NCI-H345 (cell line): ENCODE measurements at regions not wholly inside any gene's neighbourhood (a gene's known extent, or its start where the extent isn't known, plus 50 kb on each side); places are given as distances from the start of the nearest gene placed in this dataset.
A peak's percentile ranks its signal among the peaks of the same experiment; 100 is the strongest.
"Not testable (repeated sequence)": the region's sequence is repeated elsewhere in the genome, so short reads cannot be mapped to it uniquely, and the experiment has no call there.

ENCODE experiments used
- DNase-seq: peaks from one replicate; lab custom pipeline; 2025; lab: John Stamatoyannopoulos, UW

- DNase-seq, result no peak
Measured at GRCh38 chr7:149682038-149682437, 91.3 kb downstream of the ZNF467 start.

DNA sequence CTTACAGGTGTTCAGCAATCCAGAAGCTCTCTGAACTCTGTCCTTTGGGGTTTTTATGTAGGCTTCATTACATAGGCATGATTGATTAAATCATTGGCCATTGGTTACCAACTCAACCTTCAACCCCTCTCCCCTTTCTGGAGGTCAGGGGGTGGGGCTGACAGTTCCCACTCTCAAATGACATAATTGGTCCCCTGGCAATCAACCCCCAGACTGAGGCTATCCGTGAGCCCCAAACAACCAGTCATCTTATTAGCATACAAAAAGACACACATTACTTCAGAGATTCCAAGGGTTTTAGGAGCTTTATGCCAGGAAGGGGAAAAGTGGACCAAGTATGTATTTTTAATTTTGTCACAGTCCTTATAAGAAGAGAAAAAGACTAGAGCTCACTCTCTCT, 92.1 kb downstream of the ZNF467 start:
- no peak for DNase-seq

GRCh38 chr7:149680331-149681025, 92.9 kb downstream of the ZNF467 start:
- no peak for DNase-seq

GRCh38 chr7:149674728-149675385, 98.5 kb downstream of the ZNF467 start:
- not testable (repeated sequence) for DNase-seq

DNA sequence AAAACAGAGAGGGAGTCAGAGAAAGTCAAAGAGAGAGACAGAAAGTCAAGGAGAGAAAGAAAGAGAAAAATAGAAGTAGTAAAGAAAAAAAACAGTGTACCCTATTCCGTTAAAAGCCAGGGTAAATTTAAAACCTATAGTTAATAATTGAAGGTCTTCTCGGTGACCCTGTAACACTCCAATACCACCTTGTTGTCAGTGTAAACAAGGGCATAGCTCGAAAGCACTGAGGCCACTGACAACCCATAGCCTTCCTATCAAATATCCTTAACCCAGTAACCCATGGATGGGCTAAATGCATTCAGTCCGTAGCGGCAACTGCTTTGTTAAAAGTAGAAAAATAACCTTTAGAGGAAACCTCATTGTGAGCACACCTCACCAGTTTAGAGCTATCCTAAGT, 100.4 kb downstream of the ZNF467 start:
- no peak for DNase-seq

DNA sequence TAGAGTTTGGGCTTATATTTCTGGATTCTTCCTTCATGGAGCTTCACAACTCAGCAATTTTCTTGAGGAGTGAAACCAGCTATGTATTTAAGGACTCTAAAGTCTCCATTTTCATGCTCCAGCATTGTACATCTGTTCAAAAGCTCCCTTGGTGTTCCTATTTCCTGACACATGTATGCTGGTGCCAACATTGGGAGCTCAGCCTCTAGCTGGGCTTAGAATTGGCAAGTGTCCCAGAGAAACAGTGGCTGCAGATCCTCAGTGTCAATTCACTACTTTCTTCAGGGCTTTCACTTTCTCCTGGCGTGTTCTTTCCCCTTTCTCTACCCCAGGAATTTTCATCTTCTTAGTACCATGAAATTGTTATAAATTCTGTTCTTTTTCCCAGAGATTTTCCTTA, 103.1 kb downstream of the ZNF467 start:
- peak; percentile 31 for DNase-seq

DNA sequence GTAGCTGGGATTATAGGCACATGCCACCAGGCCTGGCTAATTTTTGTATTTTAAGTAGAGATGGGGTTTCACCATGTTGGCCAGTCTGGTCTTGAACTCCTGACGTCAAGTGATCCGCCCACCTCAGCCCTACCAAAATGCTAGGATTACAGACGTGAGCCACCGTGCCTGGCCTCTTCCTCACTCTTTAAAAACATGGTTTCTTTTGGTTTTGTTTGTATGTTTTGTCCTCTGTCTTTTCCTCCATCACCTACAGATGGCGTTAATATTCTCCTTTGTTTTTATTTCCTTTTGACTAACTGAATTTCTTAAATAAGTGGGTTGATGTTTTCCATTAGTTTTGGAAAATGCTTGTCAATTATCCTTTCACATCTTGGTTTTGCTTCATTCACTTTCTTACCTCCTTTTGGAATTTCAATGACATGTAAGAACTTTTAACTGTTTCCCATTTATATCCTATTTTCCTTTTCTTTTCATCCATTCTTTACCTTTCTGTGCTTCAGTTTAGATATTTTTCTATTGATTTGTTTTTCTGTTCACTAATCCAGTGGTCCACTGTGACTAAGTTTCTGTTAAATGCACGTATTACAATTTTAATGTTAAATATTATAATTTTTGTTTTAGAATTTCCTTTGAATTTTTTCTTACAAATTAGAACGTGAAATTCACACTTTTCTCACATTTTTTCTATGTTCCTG, 104.1 kb downstream of the ZNF467 start:
- no peak for DNase-seq

GRCh38 chr7:149666360-149666945, 106.9 kb downstream of the ZNF467 start:
- no peak for DNase-seq

DNA sequence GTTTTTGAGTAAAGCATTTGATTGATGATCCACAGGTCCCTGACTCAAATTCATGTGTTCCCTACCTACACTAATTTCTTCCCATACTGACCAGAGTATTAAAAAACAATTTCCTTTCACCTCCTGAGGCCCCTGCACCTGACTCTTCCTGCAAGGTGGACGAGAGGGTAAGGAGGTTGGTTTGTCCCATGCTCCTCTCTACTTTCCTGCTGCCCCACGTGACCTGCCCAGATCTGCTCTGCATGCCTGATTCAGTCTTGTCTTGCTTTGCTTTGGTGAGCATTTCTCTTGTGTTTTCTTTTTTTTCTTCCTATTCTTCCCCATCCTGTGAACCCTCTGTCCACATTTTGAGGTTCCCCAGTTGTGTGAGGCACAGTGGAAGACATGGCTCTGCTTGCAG, 107.8 kb downstream of the ZNF467 start:
- DNase-seq, result not testable (repeated sequence)

DNA sequence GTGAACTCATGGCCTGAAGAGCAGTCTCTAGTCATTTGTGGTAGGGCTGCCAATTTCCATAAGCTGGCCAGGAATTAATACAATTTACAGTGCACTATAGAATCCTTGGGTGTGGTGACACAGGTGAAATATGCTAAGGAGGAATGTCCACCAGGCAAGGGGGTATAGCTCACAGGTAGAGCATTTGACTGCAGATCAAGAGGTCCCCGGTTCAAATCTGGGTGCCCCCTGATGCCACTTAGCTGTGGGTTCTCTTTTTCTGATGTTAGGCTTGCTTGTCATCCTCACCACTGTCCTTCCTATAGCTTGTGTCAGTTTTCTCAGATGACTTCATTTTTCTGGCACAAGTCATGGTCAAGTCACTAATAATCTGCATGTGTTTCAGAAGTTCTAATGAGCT, 108.7 kb downstream of the ZNF467 start:
- DNase-seq, result no peak

- DNase-seq, result no peak
Measured at GRCh38 chr7:149664176-149664575, 109.2 kb downstream of the ZNF467 start.

- DNase-seq, result no peak
Measured at GRCh38 chr7:149662591-149663095, 110.7 kb downstream of the ZNF467 start.

GRCh38 chr7:149655784-149656183, 117.6 kb downstream of the ZNF467 start:
- no peak for DNase-seq

GRCh38 chr7:149654588-149654987, 118.8 kb downstream of the ZNF467 start:
- no peak for DNase-seq

DNA sequence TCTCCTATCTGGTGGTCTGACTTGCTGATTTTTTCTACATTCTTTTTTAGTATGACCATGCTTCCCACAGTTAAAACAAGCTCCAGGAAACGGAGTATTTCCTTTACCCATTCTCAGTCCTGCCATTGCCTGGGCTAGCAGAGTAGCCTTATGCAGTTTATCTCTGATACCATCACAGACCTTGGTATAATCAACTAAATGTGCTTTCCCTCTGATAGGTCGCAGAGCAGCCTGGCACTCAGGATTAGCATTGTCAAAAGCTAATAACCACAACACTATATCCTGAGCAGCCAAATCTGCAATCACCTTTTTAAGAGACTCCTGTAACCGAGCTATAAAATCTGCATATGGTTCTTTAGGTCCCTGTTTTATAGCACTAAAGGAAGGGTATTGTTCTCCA, 123.2 kb downstream of the ZNF467 start:
- not testable (repeated sequence) for DNase-seq

GRCh38 chr7:149644754-149645153, 128.6 kb downstream of the ZNF467 start:
- DNase-seq, result no peak

- DNase-seq, result no peak
Measured at GRCh38 chr7:149642589-149642988, 130.8 kb downstream of the ZNF467 start.

DNA sequence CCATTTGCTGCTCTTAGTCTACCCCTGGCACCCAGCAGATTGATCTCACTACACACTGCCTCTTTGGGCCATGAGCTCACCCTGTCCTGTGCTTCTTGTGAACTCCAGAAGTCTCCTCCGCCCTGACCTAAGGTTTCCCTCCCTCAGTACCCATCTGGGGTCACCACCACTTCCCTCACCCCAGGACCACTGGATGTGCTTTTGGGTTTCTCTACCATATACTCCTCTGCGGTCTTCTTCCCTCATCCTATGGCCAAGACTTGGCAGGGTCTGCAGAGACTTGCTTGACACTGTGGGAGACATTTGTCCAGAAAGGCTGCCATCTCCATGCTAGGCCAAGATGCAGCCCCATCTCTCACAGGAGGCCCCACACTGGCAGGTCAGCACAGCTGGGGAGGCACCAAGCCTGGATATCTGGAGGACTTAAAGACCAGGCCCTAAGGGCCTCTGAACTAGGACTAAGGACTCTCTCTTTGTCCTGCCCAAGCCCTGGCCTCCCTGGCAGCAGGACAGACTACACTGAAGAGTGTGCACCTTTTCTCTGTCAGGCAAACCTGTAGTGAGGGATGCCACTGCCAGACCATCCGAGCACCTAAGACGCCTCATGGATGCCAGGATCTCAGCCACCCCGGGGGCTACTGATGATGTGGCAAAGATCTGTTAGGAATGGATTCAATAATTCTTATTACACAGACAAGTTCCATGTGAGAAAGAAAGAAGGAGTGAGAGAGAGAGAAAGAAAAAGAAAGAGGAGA, 134.6 kb downstream of the ZNF467 start:
- no peak for DNase-seq

DNA sequence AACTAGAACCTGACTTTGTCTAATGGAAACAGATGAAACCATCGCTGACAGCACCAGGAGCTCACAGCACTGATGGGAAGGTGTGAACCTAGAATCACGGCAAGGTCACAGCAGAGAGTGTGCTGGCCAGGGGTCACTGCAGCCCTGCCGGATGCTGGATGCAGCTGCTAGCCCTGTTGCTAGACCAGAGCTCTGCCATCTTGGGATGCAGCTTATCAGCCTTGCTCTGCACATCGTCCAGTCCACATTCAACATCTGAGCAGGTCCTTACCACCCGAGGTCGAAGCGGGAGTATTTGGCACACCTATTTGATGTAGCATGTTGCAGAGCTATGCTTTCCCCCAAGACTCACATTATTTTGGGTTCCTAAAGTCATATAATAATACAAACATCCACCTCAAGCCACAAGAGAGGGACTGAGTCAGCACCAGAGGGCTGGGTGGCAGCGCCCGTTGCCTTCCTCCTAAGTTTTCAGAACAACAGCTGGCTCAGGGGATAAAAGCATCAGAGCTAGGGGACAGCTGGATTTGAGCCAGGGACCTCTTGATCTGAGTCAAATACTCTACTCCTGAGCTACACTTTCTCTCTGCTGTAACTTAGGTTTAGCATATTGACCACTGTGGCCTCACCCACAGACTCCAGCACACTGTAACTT, 135.3 kb downstream of the ZNF467 start:
- DNase-seq, result no peak

DNA sequence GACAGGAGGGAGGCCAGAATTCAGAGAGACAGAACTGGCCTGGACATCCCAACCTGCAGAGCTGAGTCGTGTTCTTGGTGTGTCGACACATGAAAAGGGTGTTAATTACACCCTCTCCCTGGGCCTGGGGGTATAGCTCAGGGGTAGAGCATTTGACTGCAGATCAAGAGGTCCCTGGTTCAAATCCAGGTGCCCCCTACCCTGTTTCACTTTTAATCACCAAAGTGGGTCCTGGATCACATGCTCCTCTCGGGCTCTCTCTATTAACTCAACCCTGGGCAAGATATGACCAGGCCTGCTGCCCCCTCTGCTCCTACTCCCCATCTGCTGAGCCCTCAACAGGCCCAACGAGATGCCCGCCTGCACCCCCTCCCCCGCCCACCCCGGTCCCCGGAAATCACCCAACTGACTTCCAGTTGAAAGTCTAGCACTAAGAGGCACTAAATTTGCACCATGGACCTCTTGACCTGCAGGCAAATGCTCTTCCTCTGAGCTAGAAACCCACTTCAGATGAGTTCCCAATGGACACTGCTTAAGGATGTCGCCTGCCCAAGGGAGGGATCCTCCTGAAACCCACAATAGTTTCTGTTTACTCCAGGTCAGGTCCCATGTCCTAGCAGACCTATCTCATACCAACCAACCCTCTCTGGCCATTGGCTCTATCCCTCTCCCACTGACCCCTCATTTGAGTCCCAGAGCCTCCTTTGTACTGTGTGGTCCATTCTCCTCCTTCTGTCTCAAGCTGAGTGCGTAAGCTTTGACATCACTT, 137.6 kb downstream of the ZNF467 start:
- DNase-seq, result no peak
